AG10803 (cell line): ENCODE measurements at regions not wholly inside any gene's neighbourhood (a gene's known extent, or its start where the extent isn't known, plus 50 kb on each side); places are given as distances from the start of the nearest gene placed in this dataset.

Experiments used
- DNase-seq: peaks from one replicate; pipeline ENCODE4 v3.0.0; 2010; ENCODE audit warnings: low read depth
- H3K4me3 ChIP-seq: 2 replicates; pipeline ENCODE4 v1.5.1; 2011; ENCODE audit warnings: mild to moderate bottlenecking, low read length, control low read depth
- CTCF ChIP-seq: conservative IDR thresholded peaks from 2 replicates; pipeline ENCODE4 v1.5.1; 2011; ENCODE audit warnings: mild to moderate bottlenecking, low read length, control low read depth, inconsistent platforms

GRCh38 chr3:72144773-72145505 is 360.0 kb upstream of the PROK2 start:
- TF ChIP-seq CTCF, result no peak
- H3K4me3 ChIP-seq, result no peak overlapping the region
- no peak for DNase-seq

- no peak for TF ChIP-seq CTCF
- no peak overlapping the region for H3K4me3 ChIP-seq
- DNase-seq, result no peak
Observed at GRCh38 chr3:72143966-72144717, 359.2 kb upstream of the PROK2 start.

- H3K4me3 ChIP-seq, result no peak overlapping the region
- DNase-seq, result peak; percentile 39
- no peak for TF ChIP-seq CTCF
Observed at GRCh38 chr3:72143322-72143721, 358.4 kb upstream of the PROK2 start.

- TF ChIP-seq CTCF, result no peak
- no peak for DNase-seq
- no peak overlapping the region for H3K4me3 ChIP-seq
Observed at GRCh38 chr3:72142028-72142427, 357.1 kb upstream of the PROK2 start.

- TF ChIP-seq CTCF, result no peak
- no peak overlapping the region for H3K4me3 ChIP-seq
- no peak for DNase-seq
Observed at GRCh38 chr3:72141264-72141663, 356.3 kb upstream of the PROK2 start.

GRCh38 chr3:72139316-72139715 is 354.4 kb upstream of the PROK2 start:
- no peak overlapping the region for H3K4me3 ChIP-seq
- no peak for DNase-seq
- no peak for TF ChIP-seq CTCF
